ENCODE measurements at regions not wholly inside any gene's neighbourhood (a gene's known extent, or its start where the extent isn't known, plus 50 kb on each side); places are given as distances from the start of the nearest gene placed in this dataset.

GRCh38 chr9:129416821-129417539 is 203.9 kb downstream of the C9orf50 start:
- intact Hi-C loops (cut with micrococcal nuclease) (no loop called here), dilution Hi-C loops (cut with MboI; ENCODE audit: extremely low pct_ligation_motif_present, low sequenced_read_pairs) (no loop called here)
- no peaks in the 10 kb centered on the region for H3K9me1 ChIP-seq (replicated peaks; ENCODE audit: control insufficient read depth, extremely low read depth, insufficient read depth, low read length)
- POLR2A ChIA-PET, result no interaction called here
- H3K27me3 ChIP-seq (ENCODE audit: control insufficient read depth in 2 of 2, insufficient read depth in 2 of 2, low read length in 2 of 2), result no peaks in the 10 kb centered on the region
- no peak for DNase-seq (ENCODE audit: low read depth, low spot score)
- CTCF ChIA-PET, result no interaction called here
- no peaks in the 10 kb centered on the region for H4K20me1 ChIP-seq (replicated peaks; ENCODE audit: control insufficient read depth, extremely low read depth, insufficient read depth, low read length)
- no peak for FAIRE-seq
- H3K36me3 ChIP-seq (ENCODE audit: control insufficient read depth in 2 of 2, extremely low read depth in 1 of 2, insufficient read depth in 2 of 2, low read length in 2 of 2), result no peaks in the 10 kb centered on the region
- H3K4me2 ChIP-seq (ENCODE audit: insufficient read depth, low read length), result no peak overlapping the region
- no peaks in the 10 kb centered on the region for H3K79me2 ChIP-seq (ENCODE audit: control insufficient read depth, insufficient read depth, low read length)
- BruUV-seq (replicated peaks), result no TSS peak
- no peaks in the 10 kb centered on the region for H3K9me3 ChIP-seq (replicated peaks; ENCODE audit: control insufficient read depth, insufficient read depth, low read length)
- TF ChIP-seq MYC (IDR thresholded peaks at IDR 0.05; ENCODE audit: low read depth, low read length) (no peak), JUN (IDR thresholded peaks at IDR 0.05; ENCODE audit: borderline replicate concordance, insufficient read depth, insufficient read length, low read depth) (no peak), POLR2A (IDR thresholded peaks at IDR 0.05; ENCODE audit: low read depth, low read length) (no peak), FOS (IDR thresholded peaks at IDR 0.05; ENCODE audit: borderline replicate concordance, insufficient read depth, low read length) (no peak), GATA2 (IDR thresholded peaks at IDR 0.05; ENCODE audit: insufficient read depth, insufficient read length, low read depth, low read length) (no peak), POLR2AphosphoS5 (IDR thresholded peaks at IDR 0.05; ENCODE audit: insufficient read depth, low read depth, low read length) (no peak), EZH2 (IDR thresholded peaks at IDR 0.05; ENCODE audit: borderline replicate concordance, low read depth, low read length, severe bottlenecking) (no peak)
- TF ChIP-seq, protein P1, sequence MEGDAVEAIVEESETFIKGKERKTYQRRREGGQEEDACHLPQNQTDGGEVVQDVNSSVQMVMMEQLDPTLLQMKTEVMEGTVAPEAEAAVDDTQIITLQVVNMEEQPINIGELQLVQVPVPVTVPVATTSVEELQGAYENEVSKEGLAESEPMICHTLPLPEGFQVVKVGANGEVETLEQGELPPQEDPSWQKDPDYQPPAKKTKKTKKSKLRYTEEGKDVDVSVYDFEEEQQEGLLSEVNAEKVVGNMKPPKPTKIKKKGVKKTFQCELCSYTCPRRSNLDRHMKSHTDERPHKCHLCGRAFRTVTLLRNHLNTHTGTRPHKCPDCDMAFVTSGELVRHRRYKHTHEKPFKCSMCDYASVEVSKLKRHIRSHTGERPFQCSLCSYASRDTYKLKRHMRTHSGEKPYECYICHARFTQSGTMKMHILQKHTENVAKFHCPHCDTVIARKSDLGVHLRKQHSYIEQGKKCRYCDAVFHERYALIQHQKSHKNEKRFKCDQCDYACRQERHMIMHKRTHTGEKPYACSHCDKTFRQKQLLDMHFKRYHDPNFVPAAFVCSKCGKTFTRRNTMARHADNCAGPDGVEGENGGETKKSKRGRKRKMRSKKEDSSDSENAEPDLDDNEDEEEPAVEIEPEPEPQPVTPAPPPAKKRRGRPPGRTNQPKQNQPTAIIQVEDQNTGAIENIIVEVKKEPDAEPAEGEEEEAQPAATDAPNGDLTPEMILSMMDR (IDR thresholded peaks at IDR 0.05; ENCODE audit: extremely low read depth in 1 of 2, insufficient read depth in 1 of 2, low read depth in 1 of 2, low read length in 2 of 2), result no peak
- TF ChIP-seq, protein P2, sequence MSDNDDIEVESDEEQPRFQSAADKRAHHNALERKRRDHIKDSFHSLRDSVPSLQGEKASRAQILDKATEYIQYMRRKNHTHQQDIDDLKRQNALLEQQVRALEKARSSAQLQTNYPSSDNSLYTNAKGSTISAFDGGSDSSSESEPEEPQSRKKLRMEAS (IDR thresholded peaks at IDR 0.05; ENCODE audit: insufficient read depth, insufficient read length), result no peak
- H3K27ac ChIP-seq (ENCODE audit: insufficient read depth, low read depth, low read length), result no peak overlapping the region
- no peak overlapping the region for H2AFZ ChIP-seq (ENCODE audit: low read depth, low read length)
- H3K9ac ChIP-seq (replicated peaks; ENCODE audit: extremely low read depth, insufficient read depth, low read length), result no peak overlapping the region
- H3K4me3 ChIP-seq (replicated peaks in 1 of 3; ENCODE audit: insufficient read depth in 1 of 3, low read depth in 1 of 3, low read length in 3 of 3), result no peak overlapping the region
- H3K4me1 ChIP-seq (ENCODE audit: control insufficient read depth, extremely low read depth, insufficient read depth, low read length), result peaks cover 15% of the 10 kb centered on the region

Data from endothelial cell of umbilical vein (primary cell).